OCI-LY1 (cell line): ENCODE measurements at regions not wholly inside any gene's neighbourhood (a gene's known extent, or its start where the extent isn't known, plus 50 kb on each side); places are given as distances from the start of the nearest gene placed in this dataset.

ENCODE experiments used
- EZH2 ChIP-seq: fragments of 200-600 bp; sonication (generic), shearing (Covaris generic); IDR thresholded peaks from 2 replicates; pipeline ENCODE4 v1.8.0; 2017; ENCODE audit warnings: borderline replicate concordance, mixed run types, mild to moderate bottlenecking, antibody characterized with exemption, low read length, moderate library complexity, mixed read lengths
- TF ChIP-seq, protein P1 (sequence below): fragments of 200-600 bp; sonication (generic), shearing (Covaris generic); IDR thresholded peaks from 2 replicates; pipeline ENCODE4 v1.5.1; 2017; ENCODE audit warnings: mild to moderate bottlenecking, antibody characterized with exemption, low read length, moderate library complexity, mixed read lengths

DNA sequence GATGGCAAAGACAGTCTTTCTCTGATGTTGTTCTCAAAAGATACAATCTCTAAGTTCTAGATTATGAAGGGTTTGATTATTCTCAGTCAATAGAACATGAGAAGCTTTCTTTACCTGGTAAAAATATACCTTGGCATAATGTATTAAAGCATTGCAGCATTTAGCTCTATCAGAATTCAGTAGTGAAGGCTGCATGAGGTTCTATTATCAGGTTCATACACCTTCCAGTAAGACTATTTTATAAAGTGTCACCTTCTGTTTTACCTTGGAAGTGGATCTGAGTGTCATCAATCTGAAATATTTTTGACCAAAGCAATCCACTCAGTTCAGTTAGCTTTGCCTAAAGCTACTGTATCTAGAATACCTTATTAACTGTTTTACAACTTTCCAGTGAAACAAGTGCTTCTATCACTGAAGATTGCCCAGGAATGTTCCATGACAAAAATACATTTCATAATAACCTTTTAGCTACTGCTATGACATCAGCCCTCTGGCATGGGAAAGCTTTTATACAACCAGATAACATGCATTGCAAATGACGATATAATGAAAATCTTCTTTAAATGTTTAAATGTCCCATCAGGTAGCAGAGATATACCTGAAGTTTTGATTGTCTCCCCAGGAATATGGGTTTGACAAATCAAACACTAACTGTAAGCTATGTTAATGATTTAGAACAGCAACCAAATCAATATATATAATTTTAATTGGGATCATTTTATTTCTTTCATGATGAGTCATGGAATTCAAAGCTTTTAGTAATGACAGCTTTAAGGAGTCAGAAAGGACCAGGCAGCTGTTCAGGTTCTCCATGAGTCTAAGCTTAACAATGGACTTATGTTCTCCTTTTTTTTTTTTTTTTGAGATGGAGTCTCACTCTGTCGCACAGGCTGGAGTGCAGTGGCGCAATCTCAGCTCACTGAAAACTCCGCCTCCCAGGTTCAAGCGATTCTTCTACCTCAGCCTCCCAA is 72.2 kb downstream of the UFM1 start:
- TF ChIP-seq, protein P1, sequence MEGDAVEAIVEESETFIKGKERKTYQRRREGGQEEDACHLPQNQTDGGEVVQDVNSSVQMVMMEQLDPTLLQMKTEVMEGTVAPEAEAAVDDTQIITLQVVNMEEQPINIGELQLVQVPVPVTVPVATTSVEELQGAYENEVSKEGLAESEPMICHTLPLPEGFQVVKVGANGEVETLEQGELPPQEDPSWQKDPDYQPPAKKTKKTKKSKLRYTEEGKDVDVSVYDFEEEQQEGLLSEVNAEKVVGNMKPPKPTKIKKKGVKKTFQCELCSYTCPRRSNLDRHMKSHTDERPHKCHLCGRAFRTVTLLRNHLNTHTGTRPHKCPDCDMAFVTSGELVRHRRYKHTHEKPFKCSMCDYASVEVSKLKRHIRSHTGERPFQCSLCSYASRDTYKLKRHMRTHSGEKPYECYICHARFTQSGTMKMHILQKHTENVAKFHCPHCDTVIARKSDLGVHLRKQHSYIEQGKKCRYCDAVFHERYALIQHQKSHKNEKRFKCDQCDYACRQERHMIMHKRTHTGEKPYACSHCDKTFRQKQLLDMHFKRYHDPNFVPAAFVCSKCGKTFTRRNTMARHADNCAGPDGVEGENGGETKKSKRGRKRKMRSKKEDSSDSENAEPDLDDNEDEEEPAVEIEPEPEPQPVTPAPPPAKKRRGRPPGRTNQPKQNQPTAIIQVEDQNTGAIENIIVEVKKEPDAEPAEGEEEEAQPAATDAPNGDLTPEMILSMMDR = no peak
- no peak for TF ChIP-seq EZH2
